ENCODE measurements at regions not wholly inside any gene's neighbourhood (a gene's known extent, or its start where the extent isn't known, plus 50 kb on each side); places are given as distances from the start of the nearest gene placed in this dataset.

GRCh38 chr7:24213311-24213710 is 70.7 kb upstream of the NPY start:
- Histone ChIP-seq H3K4me2 (ENCODE audit: insufficient read depth, low read length) (no peak overlapping the region), H3K9me3 (ENCODE audit: insufficient read depth, low read length, severe bottlenecking) (no peaks in the 10 kb centered on the region), H2AFZ (ENCODE audit: low read depth, low read length) (no peak overlapping the region), H3K4me1 (ENCODE audit: insufficient read depth, low read length) (no peaks in the 10 kb centered on the region), H3K27ac (ENCODE audit: low read length) (no peak overlapping the region), H3K4me3 (ENCODE audit: low read depth in 1 of 2, low read length in 2 of 2) (no peak overlapping the region), H3K27me3 (ENCODE audit: insufficient read depth, low read length, poor library complexity) (no peaks in the 10 kb centered on the region), H4K20me1 (ENCODE audit: insufficient read depth, low read length) (no peaks in the 10 kb centered on the region), H3K36me3 (ENCODE audit: insufficient read depth, low read length) (no peaks in the 10 kb centered on the region), H3K79me2 (ENCODE audit: insufficient read depth, low read length) (no peaks in the 10 kb centered on the region), H3K9ac (ENCODE audit: low read depth, low read length) (no peak overlapping the region)
- no peak for TF ChIP-seq CTCF (IDR thresholded peaks at IDR 0.05; ENCODE audit: borderline replicate concordance, extremely low read depth, low read length, poor library complexity, severe bottlenecking)
- TF ChIP-seq EZH2 (IDR thresholded peaks at IDR 0.05; ENCODE audit: borderline replicate concordance, low read depth, low read length, severe bottlenecking) = no peak
- DNase-seq (no peak), ATAC-seq (ENCODE audit: insufficient read depth, low read depth) (no peak)

- Histone ChIP-seq H4K20me1 (ENCODE audit: insufficient read depth, low read length) (no peaks in the 10 kb centered on the region), H3K9me3 (ENCODE audit: insufficient read depth, low read length, severe bottlenecking) (no peaks in the 10 kb centered on the region), H3K79me2 (ENCODE audit: insufficient read depth, low read length) (no peaks in the 10 kb centered on the region), H2AFZ (ENCODE audit: low read depth, low read length) (no peak overlapping the region), H3K4me3 (ENCODE audit: low read depth in 1 of 2, low read length in 2 of 2) (no peak overlapping the region), H3K36me3 (ENCODE audit: insufficient read depth, low read length) (no peaks in the 10 kb centered on the region), H3K27ac (ENCODE audit: low read length) (no peak overlapping the region), H3K9ac (ENCODE audit: low read depth, low read length) (no peak overlapping the region), H3K4me2 (ENCODE audit: insufficient read depth, low read length) (no peak overlapping the region), H3K4me1 (ENCODE audit: insufficient read depth, low read length) (no peaks in the 10 kb centered on the region), H3K27me3 (ENCODE audit: insufficient read depth, low read length, poor library complexity) (no peaks in the 10 kb centered on the region)
- DNase-seq (no peak), ATAC-seq (ENCODE audit: insufficient read depth, low read depth) (no peak)
- TF ChIP-seq CTCF (IDR thresholded peaks at IDR 0.05; ENCODE audit: borderline replicate concordance, extremely low read depth, low read length, poor library complexity, severe bottlenecking) = no peak
- no peak for TF ChIP-seq EZH2 (IDR thresholded peaks at IDR 0.05; ENCODE audit: borderline replicate concordance, low read depth, low read length, severe bottlenecking)
These were observed 69.3 kb upstream of the NPY start for GRCh38 chr7:24214670-24215069.

- Histone ChIP-seq H3K9me3 (ENCODE audit: insufficient read depth, low read length, severe bottlenecking) (no peaks in the 10 kb centered on the region), H4K20me1 (ENCODE audit: insufficient read depth, low read length) (no peaks in the 10 kb centered on the region), H3K4me2 (ENCODE audit: insufficient read depth, low read length) (no peak overlapping the region), H3K4me1 (ENCODE audit: insufficient read depth, low read length) (no peaks in the 10 kb centered on the region), H3K27me3 (ENCODE audit: insufficient read depth, low read length, poor library complexity) (no peaks in the 10 kb centered on the region), H3K27ac (ENCODE audit: low read length) (no peak overlapping the region), H2AFZ (ENCODE audit: low read depth, low read length) (no peak overlapping the region), H3K36me3 (ENCODE audit: insufficient read depth, low read length) (no peaks in the 10 kb centered on the region), H3K79me2 (ENCODE audit: insufficient read depth, low read length) (no peaks in the 10 kb centered on the region), H3K9ac (ENCODE audit: low read depth, low read length) (no peak overlapping the region), H3K4me3 (ENCODE audit: low read depth in 1 of 2, low read length in 2 of 2) (no peak overlapping the region)
- TF ChIP-seq CTCF (IDR thresholded peaks at IDR 0.05; ENCODE audit: borderline replicate concordance, extremely low read depth, low read length, poor library complexity, severe bottlenecking) = no peak
- no peak for TF ChIP-seq EZH2 (IDR thresholded peaks at IDR 0.05; ENCODE audit: borderline replicate concordance, low read depth, low read length, severe bottlenecking)
- ATAC-seq (ENCODE audit: insufficient read depth, low read depth) (no peak), DNase-seq (no peak)
These were observed 67.3 kb upstream of the NPY start for GRCh38 chr7:24216576-24217125.

GRCh38 chr7:24221500-24221899 is 62.5 kb upstream of the NPY start:
- Histone ChIP-seq H3K36me3 (ENCODE audit: insufficient read depth, low read length) (no peaks in the 10 kb centered on the region), H4K20me1 (ENCODE audit: insufficient read depth, low read length) (no peaks in the 10 kb centered on the region), H3K27ac (ENCODE audit: low read length) (no peak overlapping the region), H2AFZ (ENCODE audit: low read depth, low read length) (no peak overlapping the region), H3K79me2 (ENCODE audit: insufficient read depth, low read length) (no peaks in the 10 kb centered on the region), H3K4me1 (ENCODE audit: insufficient read depth, low read length) (peaks cover under 1% of the 10 kb centered on the region; the same call in 1 of the 2 replicates), H3K9ac (ENCODE audit: low read depth, low read length) (no peak overlapping the region), H3K9me3 (ENCODE audit: insufficient read depth, low read length, severe bottlenecking) (peaks cover 6% of the 10 kb centered on the region), H3K4me3 (ENCODE audit: low read depth in 1 of 2, low read length in 2 of 2) (no peak overlapping the region), H3K27me3 (ENCODE audit: insufficient read depth, low read length, poor library complexity) (no peaks in the 10 kb centered on the region), H3K4me2 (ENCODE audit: insufficient read depth, low read length) (no peak overlapping the region)
- TF ChIP-seq CTCF (IDR thresholded peaks at IDR 0.05; ENCODE audit: borderline replicate concordance, extremely low read depth, low read length, poor library complexity, severe bottlenecking) (no peak), EZH2 (IDR thresholded peaks at IDR 0.05; ENCODE audit: borderline replicate concordance, low read depth, low read length, severe bottlenecking) (no peak)
- ATAC-seq (ENCODE audit: insufficient read depth, low read depth) = no peak
- DNase-seq = no peak

Data from DND-41 (cell line).